ENCODE measurements at regions not wholly inside any gene's neighbourhood (a gene's known extent, or its start where the extent isn't known, plus 50 kb on each side); places are given as distances from the start of the nearest gene placed in this dataset.

GRCh38 chr12:47547077-47547476, 158.8 kb downstream of the RPAP3 start (continued):
- no peak for TF ChIP-seq ZNF513 (CRISPR knock-in tag; conservative IDR thresholded peaks at IDR 0.05)

- no peaks in the 10 kb centered on the region; a peak in 1 of 5 replicates for H3K27me3 ChIP-seq (ENCODE audit: control insufficient read depth in 1 of 2, insufficient read depth in 2 of 2, low read length in 2 of 2)
- no peak overlapping the region for H3K9ac ChIP-seq (ENCODE audit: insufficient read depth, low read depth, low read length)
- no peaks in the 10 kb centered on the region for H3K9me3 ChIP-seq (ENCODE audit: low read length)
- FAIRE-seq (no peak), ATAC-seq (no peak), DNase-seq (ENCODE audit: low spot score) (no peak)
- H2AFZ ChIP-seq (ENCODE audit: low read length) = no peak overlapping the region
- intact Hi-C loops (cut with micrococcal nuclease; ENCODE audit: unreplicated experiment) (loop anchor here (2.0 kb wide), 1 partner anchor 141 kb away; no protein-coding TSS in a partner anchor), in situ Hi-C loops (cut with HindIII; ENCODE audit: extremely low pct_ligation_motif_present, low pct_unique_long_range_greater_than_20kb) (no loop called here)
- CTCF ChIA-PET (ENCODE audit: low intra/inter-chr PET ratio, low total read pairs) = no interaction called here
- H3K27ac ChIP-seq (ENCODE audit: extremely low read length, insufficient read depth, low read length) = no peak overlapping the region
- no peak overlapping the region for H3K4me2 ChIP-seq (ENCODE audit: low read depth, low read length)
- H4K20me1 ChIP-seq (ENCODE audit: insufficient read depth, low read length) = no peaks in the 10 kb centered on the region
- no peak overlapping the region for H3K4me3 ChIP-seq (replicated peaks in 1 of 3; ENCODE audit: insufficient read depth in 1 of 3, low read depth in 2 of 3, low read length in 3 of 3)
- WGBS (ENCODE audit: low lambda C conversion rate) = 19% methylated on average over 6 of the region's 6 CpGs
- TF ChIP-seq ZNF275 (CRISPR knock-in tag; IDR thresholded peaks at IDR 0.05; ENCODE audit: borderline replicate concordance) = no peak
- no peak for TF ChIP-seq ZNF550 (CRISPR knock-in tag; IDR thresholded peaks at IDR 0.05; ENCODE audit: borderline replicate concordance)
- no peaks in the 10 kb centered on the region for H3K79me2 ChIP-seq (ENCODE audit: insufficient read depth, low read length)
- POLR2A ChIA-PET = no interaction called here
- no peaks in the 10 kb centered on the region for H3K4me1 ChIP-seq (ENCODE audit: insufficient read depth, low read length)
- H3K36me3 ChIP-seq (replicated peaks in 1 of 2; ENCODE audit: control insufficient read depth in 1 of 2, insufficient read depth in 2 of 2, low read length in 2 of 2) = no peaks in the 10 kb centered on the region
- no TSS peak for BruUV-seq (replicated peaks)
Measured at GRCh38 chr12:47545938-47546609, 159.8 kb downstream of the RPAP3 start.

Measured in HepG2 (cell line).